IMR-90 (cell line): ENCODE measurements at regions not wholly inside any gene's neighbourhood (a gene's known extent, or its start where the extent isn't known, plus 50 kb on each side); places are given as distances from the start of the nearest gene placed in this dataset.

Experiments
- ATAC-seq: fragments of 200-7000 bp; cut with Tn5 transposase; 2 replicates; pipeline ENCODE4 v1.9.1; 2020; ENCODE audit warnings: low read depth, mild to moderate bottlenecking, moderate library complexity
- BruUV-seq: library from RNA; stranded (reverse); fragments of 400-500 nt; replicated peaks from 2 replicates; lab custom pipeline; 2021; lab: Mats Ljungman, UMichigan
- CTCF ChIA-PET: fragments of 300-600 bp; formaldehyde crosslinking; extraction: SDS; loops from one replicate; lab custom pipeline; 2021; ENCODE audit warnings: antibody characterized with exemption; lab: Yijun Ruan, JAX
- POLR2A ChIA-PET: fragments of 300-600 bp; sonication (Branson Sonifier 250); formaldehyde crosslinking; loops from one replicate; lab custom pipeline; 2022; ENCODE audit warnings: antibody characterized with exemption; ENCODE audit not compliant: unreplicated experiment; lab: Charles Lee
- DNase-seq: peaks from one replicate; pipeline ENCODE4 v3.0.0; 2013
- H2AFZ ChIP-seq: replicated peaks from 2 replicates; pipeline ENCODE3; 2013; ENCODE audit warnings: low read length, mild to moderate bottlenecking; ENCODE audit not compliant: poor library complexity
- H2AK5ac ChIP-seq: 2 replicates; pipeline ENCODE4 v1.6.1; 2013; ENCODE audit warnings: low read depth, low read length, inconsistent platforms
- H2AK9ac ChIP-seq: replicated peaks from 2 replicates; pipeline ENCODE3; 2013; ENCODE audit warnings: mild to moderate bottlenecking, low read depth, low read length, moderate library complexity; ENCODE audit not compliant: poor library complexity
- H2BK120ac ChIP-seq: 2 replicates; pipeline ENCODE4 v1.6.1; 2013; ENCODE audit warnings: low read depth, low read length, inconsistent platforms
- H2BK15ac ChIP-seq: 3 replicates; pipeline ENCODE4 v1.6.1; 2013; ENCODE audit warnings: low read depth, low read length, inconsistent platforms
- H2BK20ac ChIP-seq: 2 replicates; pipeline ENCODE4 v1.6.1; 2013; ENCODE audit warnings: low read depth, mild to moderate bottlenecking, inconsistent platforms, low read length, moderate library complexity
- H2BK5ac ChIP-seq: 2 replicates; pipeline ENCODE4 v1.6.1; 2013; ENCODE audit warnings: mild to moderate bottlenecking, low read depth, low read length, inconsistent platforms; ENCODE audit not compliant: poor library complexity, severe bottlenecking
- H3K14ac ChIP-seq: replicated peaks from 2 replicates; pipeline ENCODE4 v1.6.1; 2013; ENCODE audit warnings: low read depth, low read length, inconsistent platforms
- H3K18ac ChIP-seq: 2 replicates; pipeline ENCODE4 v1.6.1; 2013; ENCODE audit warnings: low read depth, low read length, control low read depth
- H3K23ac ChIP-seq: 2 replicates; pipeline ENCODE4 v1.6.1; 2013; ENCODE audit warnings: low read depth, low read length, inconsistent platforms
- H3K27ac ChIP-seq: 2 replicates; pipeline ENCODE4 v1.5.1; 2013; ENCODE audit warnings: mild to moderate bottlenecking, control low read depth, low read length; ENCODE audit not compliant: insufficient read depth
- H3K27me3 ChIP-seq: 2 replicates; pipeline ENCODE4 v1.6.1; 2013; ENCODE audit warnings: low read length; ENCODE audit not compliant: control insufficient read depth, insufficient read depth
- H3K36me3 ChIP-seq: 2 replicates; pipeline ENCODE4 v1.6.1; 2013; ENCODE audit warnings: low read length, mixed read lengths; ENCODE audit not compliant: control insufficient read depth, insufficient read depth
- H3K4ac ChIP-seq: 2 replicates; pipeline ENCODE4 v1.6.1; 2013; ENCODE audit warnings: low read depth, low read length, inconsistent platforms
- H3K4me1 ChIP-seq: 2 replicates; pipeline ENCODE4 v1.6.1; 2013; ENCODE audit warnings: low read length, mixed read lengths; ENCODE audit not compliant: control insufficient read depth, insufficient read depth
- H3K4me2 ChIP-seq: 2 replicates; pipeline ENCODE4 v1.6.1; 2013; ENCODE audit warnings: low read depth, mild to moderate bottlenecking, control low read depth, low read length, moderate library complexity
- H3K4me3 ChIP-seq: 2 replicates; pipeline ENCODE4 v1.5.1; 2013; ENCODE audit warnings: low read depth, mild to moderate bottlenecking, control low read depth, low read length, moderate library complexity; ENCODE audit not compliant: insufficient read depth
- H3K56ac ChIP-seq: 2 replicates; pipeline ENCODE4 v1.6.1; 2013; ENCODE audit warnings: low read length, inconsistent platforms; ENCODE audit not compliant: insufficient read depth; ENCODE audit errors: extremely low read depth
- H3K79me1 ChIP-seq, 2 experiments: 2 replicates each; pipeline ENCODE4 v1.6.1; 2013; ENCODE audit warnings: low read length in 2 of 2, inconsistent platforms in 1 of 2, low read depth in 1 of 2
- H3K9ac ChIP-seq: 2 replicates; pipeline ENCODE4 v1.6.1; 2013; ENCODE audit warnings: low read depth, low read length, control low read depth
- H3K9me1 ChIP-seq: 2 replicates; pipeline ENCODE4 v1.6.1; 2013; ENCODE audit warnings: low read length, inconsistent platforms; ENCODE audit not compliant: insufficient read depth
- H3K9me3 ChIP-seq: 2 replicates; pipeline ENCODE4 v1.6.1; 2013; ENCODE audit warnings: low read length; ENCODE audit not compliant: control insufficient read depth, insufficient read depth
- H4K20me1 ChIP-seq: 2 replicates; pipeline ENCODE4 v1.6.1; 2013; ENCODE audit warnings: low read length, inconsistent platforms; ENCODE audit not compliant: insufficient read depth
- H4K5ac ChIP-seq: 2 replicates; pipeline ENCODE4 v1.6.1; 2013; ENCODE audit warnings: mild to moderate bottlenecking, low read depth, low read length, control low read depth
- H4K8ac ChIP-seq, 2 experiments: 2 replicates each; pipeline ENCODE4 v1.6.1; 2013; ENCODE audit warnings: low read depth in 2 of 2, low read length in 2 of 2, control low read depth in 1 of 2, inconsistent platforms in 1 of 2
- H4K91ac ChIP-seq: 2 replicates; pipeline ENCODE4 v1.6.1; 2013; ENCODE audit warnings: low read depth, low read length, inconsistent platforms; ENCODE audit not compliant: insufficient read depth
- BHLHE40 ChIP-seq: fragments of 150-350 bp; IDR thresholded peaks from 2 replicates; pipeline ENCODE4 v1.6.1; 2016; ENCODE audit warnings: mild to moderate bottlenecking, low read depth, low read length
- CEBPB ChIP-seq: IDR thresholded peaks from 2 replicates; pipeline ENCODE4 v1.6.1; 2012; ENCODE audit warnings: low read depth, low read length, improper control_type of control experiment
- CHD1 ChIP-seq: IDR thresholded peaks from 2 replicates; pipeline ENCODE4 v1.6.1; 2012; ENCODE audit warnings: low read depth, low read length, improper control_type of control experiment
- MAZ ChIP-seq: IDR thresholded peaks from 2 replicates; pipeline ENCODE4 v1.6.1; 2012; ENCODE audit warnings: low read depth, mild to moderate bottlenecking, low read length, improper control_type of control experiment, moderate library complexity, borderline replicate concordance
- MXI1 ChIP-seq: IDR thresholded peaks from 2 replicates; pipeline ENCODE4 v1.6.1; 2012; ENCODE audit warnings: low read depth, mild to moderate bottlenecking, low read length, moderate library complexity, borderline replicate concordance
- POLR2A ChIP-seq: IDR thresholded peaks from 2 replicates; pipeline ENCODE4 v1.6.1; 2012; ENCODE audit warnings: mild to moderate bottlenecking, low read depth, low read length
- RAD21 ChIP-seq: IDR thresholded peaks from 2 replicates; pipeline ENCODE4 v1.6.1; 2012; ENCODE audit warnings: low read length, improper control_type of control experiment
- RCOR1 ChIP-seq: IDR thresholded peaks from 2 replicates; pipeline ENCODE4 v1.6.1; 2012; ENCODE audit warnings: mild to moderate bottlenecking, low read length, improper control_type of control experiment; ENCODE audit not compliant: insufficient replicate concordance
- RFX5 ChIP-seq: IDR thresholded peaks from 2 replicates; pipeline ENCODE4 v1.8.0; 2012; ENCODE audit warnings: low read depth, mild to moderate bottlenecking, low read length, moderate library complexity
- SMC3 ChIP-seq: fragments of 150-350 bp; IDR thresholded peaks from 2 replicates; pipeline ENCODE4 v1.6.1; 2016; ENCODE audit warnings: low read depth, mild to moderate bottlenecking, antibody characterized with exemption, low read length, moderate library complexity
- WGBS, 2 experiments: methylation state at CpG; one replicate each; pipeline versions ENCODE4 v1.1.5 to v1.1.7; 2013; ENCODE audit warnings: missing lambda C conversion rate in 2 of 2; ENCODE audit not compliant: insufficient read length in 1 of 2; ENCODE audit errors: extremely low coverage in 2 of 2; 5-methylcytosine and 5-hydroxymethylcytosine counted together
- dilution Hi-C: fragments of 300-500 bp; cut with HindIII; formaldehyde crosslinking; loops from one replicate; pipeline ENCODE4 v1.14.3; 2018; ENCODE audit warnings: low sequenced_read_pairs; ENCODE audit not compliant: unreplicated experiment
- in situ Hi-C: fragments of 300-500 bp; cut with MboI; formaldehyde crosslinking; loops from 3 replicates; pipeline ENCODE4 v1.14.3; 2019; ENCODE audit warnings: low sequenced_read_pairs, inconsistent platforms, mixed read lengths
- intact Hi-C: fragments of 100-400 bp; cut with micrococcal nuclease; formaldehyde crosslinking; loops from 2 replicates; pipeline ENCODE4 v1.10.0; 2022
- TF ChIP-seq, protein P1 (sequence below): conservative IDR thresholded peaks from 2 replicates; pipeline ENCODE4 v1.5.1; 2012; ENCODE audit warnings: mild to moderate bottlenecking, low read depth, low read length, improper control_type of control experiment
- TF ChIP-seq, protein P2 (sequence below): fragments of 150-350 bp; IDR thresholded peaks from 2 replicates; pipeline ENCODE4 v1.6.1; 2016; ENCODE audit warnings: low read depth, mild to moderate bottlenecking, low read length, moderate library complexity, borderline replicate concordance

DNA sequence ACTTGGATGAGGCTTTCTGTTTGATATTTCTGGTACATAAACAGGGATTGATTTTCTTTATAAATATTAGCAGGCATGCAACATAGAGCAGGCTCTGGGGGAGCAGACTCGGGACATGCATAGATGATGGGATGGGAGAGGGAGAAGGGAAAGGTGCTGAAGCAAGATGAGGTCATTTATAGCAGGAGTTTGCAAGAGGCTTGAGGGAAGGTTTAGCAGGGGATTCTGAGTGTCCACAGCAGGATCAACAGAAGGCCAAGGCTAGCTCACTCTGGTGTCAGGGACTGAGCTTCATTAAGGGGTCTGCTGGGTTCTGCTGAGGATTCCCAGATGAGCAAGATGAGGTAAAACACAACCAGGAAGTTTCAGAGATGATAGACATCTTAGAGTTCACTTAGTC, 309.1 kb upstream of the CELF4 start:
- Histone ChIP-seq H2AFZ (no peak overlapping the region), H3K9ac (no peak overlapping the region), H2BK20ac (no peak overlapping the region), H2AK5ac (no peak overlapping the region), H4K91ac (no peak overlapping the region), H3K36me3 (no peaks in the 10 kb centered on the region), H3K9me1 (no peaks in the 10 kb centered on the region), H3K4ac (no peak overlapping the region), H3K4me1 (no peaks in the 10 kb centered on the region), H4K5ac (no peak overlapping the region), H3K4me3 (no peak overlapping the region), H3K79me1 (no peaks in the 10 kb centered on the region), H3K14ac (no peak overlapping the region), H2BK120ac (no peak overlapping the region), H3K27ac (no peak overlapping the region), H3K18ac (no peak overlapping the region), H3K27me3 (no peaks in the 10 kb centered on the region), H3K4me2 (no peak overlapping the region), H4K8ac (no peak overlapping the region), H3K9me3 (peaks cover 13% of the 10 kb centered on the region), H2BK15ac (no peak overlapping the region), H3K56ac (no peak overlapping the region), H4K20me1 (no peaks in the 10 kb centered on the region), H2BK5ac (no peak overlapping the region), H3K23ac (no peak overlapping the region), H2AK9ac (no peak overlapping the region)
- no TSS peak for BruUV-seq
- TF ChIP-seq CHD1 (no peak), SMC3 (no peak), MAZ (no peak), RFX5 (no peak), CEBPB (no peak), MXI1 (no peak), RAD21 (no peak), BHLHE40 (no peak), POLR2A (no peak), RCOR1 (no peak)
- TF ChIP-seq, protein P1, sequence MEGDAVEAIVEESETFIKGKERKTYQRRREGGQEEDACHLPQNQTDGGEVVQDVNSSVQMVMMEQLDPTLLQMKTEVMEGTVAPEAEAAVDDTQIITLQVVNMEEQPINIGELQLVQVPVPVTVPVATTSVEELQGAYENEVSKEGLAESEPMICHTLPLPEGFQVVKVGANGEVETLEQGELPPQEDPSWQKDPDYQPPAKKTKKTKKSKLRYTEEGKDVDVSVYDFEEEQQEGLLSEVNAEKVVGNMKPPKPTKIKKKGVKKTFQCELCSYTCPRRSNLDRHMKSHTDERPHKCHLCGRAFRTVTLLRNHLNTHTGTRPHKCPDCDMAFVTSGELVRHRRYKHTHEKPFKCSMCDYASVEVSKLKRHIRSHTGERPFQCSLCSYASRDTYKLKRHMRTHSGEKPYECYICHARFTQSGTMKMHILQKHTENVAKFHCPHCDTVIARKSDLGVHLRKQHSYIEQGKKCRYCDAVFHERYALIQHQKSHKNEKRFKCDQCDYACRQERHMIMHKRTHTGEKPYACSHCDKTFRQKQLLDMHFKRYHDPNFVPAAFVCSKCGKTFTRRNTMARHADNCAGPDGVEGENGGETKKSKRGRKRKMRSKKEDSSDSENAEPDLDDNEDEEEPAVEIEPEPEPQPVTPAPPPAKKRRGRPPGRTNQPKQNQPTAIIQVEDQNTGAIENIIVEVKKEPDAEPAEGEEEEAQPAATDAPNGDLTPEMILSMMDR: no peak
- TF ChIP-seq, protein P2, sequence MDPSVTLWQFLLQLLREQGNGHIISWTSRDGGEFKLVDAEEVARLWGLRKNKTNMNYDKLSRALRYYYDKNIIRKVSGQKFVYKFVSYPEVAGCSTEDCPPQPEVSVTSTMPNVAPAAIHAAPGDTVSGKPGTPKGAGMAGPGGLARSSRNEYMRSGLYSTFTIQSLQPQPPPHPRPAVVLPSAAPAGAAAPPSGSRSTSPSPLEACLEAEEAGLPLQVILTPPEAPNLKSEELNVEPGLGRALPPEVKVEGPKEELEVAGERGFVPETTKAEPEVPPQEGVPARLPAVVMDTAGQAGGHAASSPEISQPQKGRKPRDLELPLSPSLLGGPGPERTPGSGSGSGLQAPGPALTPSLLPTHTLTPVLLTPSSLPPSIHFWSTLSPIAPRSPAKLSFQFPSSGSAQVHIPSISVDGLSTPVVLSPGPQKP: no peak
- ChIA-PET POLR2A (no interaction called here), CTCF (no interaction called here)
- ATAC-seq: no peak
- in situ Hi-C loops: no loop called here
- DNase-seq: no peak
- dilution Hi-C loops: no loop called here
- intact Hi-C loops: no loop called here
- WGBS, 2 experiments: 60% methylated on average over 1 of the region's 1 CpG; no CpG with 5 or more reads in 1 of the 2 experiments
